Rectal smooth muscle tissue (tissue), 1 donor: ENCODE measurements at regions not wholly inside any gene's neighbourhood (a gene's known extent, or its start where the extent isn't known, plus 50 kb on each side); places are given as distances from the start of the nearest gene placed in this dataset.

Experiments used
- H3K27ac ChIP-seq: one replicate; pipeline ENCODE4 v1.7.0; 2013; ENCODE audit warnings: low read depth, low read length, inconsistent platforms
- H3K27me3 ChIP-seq: one replicate; pipeline ENCODE4 v1.7.0; 2013; ENCODE audit warnings: low read length; ENCODE audit not compliant: control insufficient read depth, insufficient read depth
- H3K36me3 ChIP-seq: one replicate; pipeline ENCODE4 v1.7.0; 2013; ENCODE audit warnings: low read length; ENCODE audit not compliant: control insufficient read depth, insufficient read depth
- H3K4me1 ChIP-seq: one replicate; pipeline ENCODE4 v1.7.0; 2013; ENCODE audit warnings: low read length; ENCODE audit not compliant: control insufficient read depth, insufficient read depth
- H3K4me3 ChIP-seq: one replicate; pipeline ENCODE4 v1.7.0; 2013; ENCODE audit warnings: low read length
- H3K9ac ChIP-seq: one replicate; pipeline ENCODE4 v1.7.0; 2013; ENCODE audit warnings: low read length

DNA sequence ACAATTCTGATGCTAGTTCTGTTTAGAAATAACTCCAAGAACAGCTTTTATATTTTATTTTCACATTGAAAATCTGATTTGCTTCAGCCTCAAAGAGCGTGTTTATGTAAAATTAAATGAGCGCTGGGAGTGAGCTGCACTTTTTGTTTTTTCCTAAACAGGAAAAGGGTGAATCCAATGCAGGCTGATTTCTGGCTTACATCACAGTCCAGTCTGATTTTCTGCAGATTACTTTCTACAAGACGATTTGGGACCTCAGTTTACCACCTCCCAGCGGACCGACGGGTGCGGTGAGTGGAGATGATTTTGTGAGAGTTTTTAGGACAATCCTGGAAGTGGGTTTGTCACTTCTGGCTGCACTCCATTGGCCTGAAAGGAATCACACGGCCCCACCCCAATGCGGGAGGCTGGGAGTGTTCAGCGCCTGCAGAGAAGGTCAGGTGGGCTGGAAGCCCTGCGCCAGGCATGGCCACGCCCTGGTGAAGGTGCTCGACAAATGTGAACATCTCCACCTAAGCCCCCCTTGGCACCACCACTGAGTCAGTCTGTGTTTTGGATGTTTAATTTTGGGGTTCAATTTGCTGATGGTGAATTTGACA, 90.1 kb downstream of the ANKRD10 start:
- Histone ChIP-seq H3K4me3 (no peak overlapping the region), H3K27me3 (peaks cover 5% of the 10 kb centered on the region), H3K4me1 (no peaks in the 10 kb centered on the region), H3K36me3 (no peaks in the 10 kb centered on the region), H3K9ac (no peak overlapping the region), H3K27ac (no peak overlapping the region)

DNA sequence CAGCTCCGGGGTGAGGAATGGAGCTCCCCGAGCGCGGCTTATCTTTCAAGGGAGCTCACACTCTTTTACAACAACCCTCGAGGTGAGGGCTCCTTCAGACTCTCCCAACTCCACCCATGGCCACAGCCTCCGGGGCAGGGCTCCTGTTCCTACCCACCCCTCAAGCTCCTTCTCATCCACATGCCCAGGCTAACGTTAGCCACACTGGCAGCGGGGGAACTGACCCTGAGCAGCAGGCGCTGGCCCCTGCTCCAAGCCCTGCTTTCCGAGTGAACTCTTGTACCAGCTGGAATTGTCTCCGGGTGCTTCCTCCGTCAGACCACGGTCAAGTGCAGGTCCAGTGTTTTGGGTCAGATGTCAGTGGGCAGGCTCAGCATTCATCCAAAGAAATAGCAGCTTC, 89.4 kb downstream of the ANKRD10 start:
- H3K27ac ChIP-seq, result no peak overlapping the region
- H3K9ac ChIP-seq, result no peak overlapping the region
- no peaks in the 10 kb centered on the region for H3K36me3 ChIP-seq
- H3K27me3 ChIP-seq, result peaks cover 5% of the 10 kb centered on the region
- no peak overlapping the region for H3K4me3 ChIP-seq
- H3K4me1 ChIP-seq, result no peaks in the 10 kb centered on the region

- Histone ChIP-seq H3K4me1 (no peaks in the 10 kb centered on the region), H3K27ac (no peak overlapping the region), H3K9ac (no peak overlapping the region), H3K36me3 (no peaks in the 10 kb centered on the region), H3K27me3 (peaks cover 5% of the 10 kb centered on the region), H3K4me3 (no peak overlapping the region)
These were observed 88.8 kb downstream of the ANKRD10 start for GRCh38 chr13:110826101-110826500.

GRCh38 chr13:110826861-110827672, 87.8 kb downstream of the ANKRD10 start:
- H3K27ac ChIP-seq, result no peak overlapping the region
- H3K36me3 ChIP-seq, result no peaks in the 10 kb centered on the region
- peaks cover 5% of the 10 kb centered on the region for H3K27me3 ChIP-seq
- no peaks in the 10 kb centered on the region for H3K4me1 ChIP-seq
- H3K4me3 ChIP-seq, result no peak overlapping the region
- no peak overlapping the region for H3K9ac ChIP-seq
